Posterior vena cava (tissue), 2 donors: ENCODE measurements at regions not wholly inside any gene's neighbourhood (a gene's known extent, or its start where the extent isn't known, plus 50 kb on each side); places are given as distances from the start of the nearest gene placed in this dataset.
"Not testable (repeated sequence)": the region's sequence is repeated elsewhere in the genome, so short reads cannot be mapped to it uniquely, and the experiment has no call there.

Experiments
- DNase-seq: peaks from one replicate; pipeline ENCODE4 v3.0.0-alpha.2; 2020; ENCODE audit warnings: low spot score
- intact Hi-C, 2 donors: fragments of 100-400 bp; cut with DNase I; formaldehyde crosslinking; loops; one replicate each; pipeline versions ENCODE4 v1.14.1 to v1.14.2; 2022 to 2023
- donor health status: DM: yes; HTN: yes; CAD: no.
- donor health status: DM: yes; HTN: yes; CAD: no.

DNA sequence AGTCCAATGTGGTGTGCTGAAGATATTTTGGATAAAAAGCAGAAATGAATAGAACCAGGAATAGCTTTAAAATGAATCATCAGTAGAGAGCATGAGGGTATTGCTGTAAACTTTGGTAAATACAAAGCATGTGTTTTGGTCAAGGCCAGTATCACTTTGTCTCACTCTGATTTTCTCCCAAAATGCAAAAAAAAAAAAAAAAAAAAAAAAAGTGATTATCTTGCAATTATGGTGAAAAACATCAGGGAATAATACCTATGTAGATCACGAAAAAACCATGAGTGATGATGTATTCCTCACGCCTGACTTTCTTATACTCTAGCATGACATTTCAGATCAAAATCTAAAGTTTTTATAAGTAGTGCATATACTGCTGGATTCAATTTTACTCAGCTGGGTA, 897.9 kb upstream of the FAT3 start:
- no peak for DNase-seq
- intact Hi-C loops: no loop called here

GRCh38 chr11:91326280-91326679, 898.3 kb upstream of the FAT3 start:
- no peak for DNase-seq
- intact Hi-C loops: no loop called here

- no peak for DNase-seq
- intact Hi-C loops: no loop called here
Measured at GRCh38 chr11:91314521-91314920, 910.1 kb upstream of the FAT3 start.

DNA sequence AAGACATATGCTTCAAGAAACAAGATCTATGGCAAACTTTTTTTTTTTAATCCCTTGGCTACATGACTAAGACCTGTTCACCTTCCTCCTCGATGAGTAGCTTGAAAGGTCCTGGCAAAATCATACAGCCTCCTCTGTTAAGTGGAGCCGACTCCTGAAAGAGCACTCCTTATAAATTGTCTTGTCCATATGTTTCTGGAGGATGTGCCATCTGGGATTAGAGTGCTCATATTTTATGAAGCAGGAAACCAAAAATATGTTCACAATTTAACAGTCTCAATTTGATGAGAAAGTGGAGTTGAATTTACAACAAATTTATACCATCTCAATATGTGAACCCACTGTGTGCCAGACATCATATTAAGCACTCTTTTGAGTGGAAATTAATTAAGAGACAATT, 912.1 kb upstream of the FAT3 start:
- DNase-seq: no peak
- intact Hi-C loops: no loop called here

- intact Hi-C loops: no loop called here
Measured at GRCh38 chr11:91310085-91310484, 914.5 kb upstream of the FAT3 start.

DNA sequence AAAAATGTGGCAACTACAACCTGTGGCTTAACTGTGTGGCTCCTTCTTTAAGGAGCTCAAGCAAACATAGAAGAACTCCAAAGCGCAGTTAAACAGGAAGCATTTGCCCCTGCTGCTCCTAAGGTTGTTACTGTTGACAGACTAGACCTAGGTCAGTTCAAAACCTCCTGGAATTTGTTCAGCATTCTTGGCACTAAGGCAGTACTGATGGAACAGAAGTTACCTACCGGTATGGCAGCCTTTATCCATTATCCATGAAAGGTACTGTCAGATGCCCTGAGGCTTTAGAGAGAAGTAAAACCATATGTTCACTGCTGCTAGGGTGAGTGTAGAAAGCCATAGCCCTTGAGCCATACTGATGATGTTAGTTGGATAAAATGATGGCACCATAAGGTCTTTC, 916.5 kb upstream of the FAT3 start:
- DNase-seq: no peak
- intact Hi-C loops: no loop called here

More at GRCh38 chr11:91310085-91310484, 914.5 kb upstream of the FAT3 start:
- no peak for DNase-seq

DNA sequence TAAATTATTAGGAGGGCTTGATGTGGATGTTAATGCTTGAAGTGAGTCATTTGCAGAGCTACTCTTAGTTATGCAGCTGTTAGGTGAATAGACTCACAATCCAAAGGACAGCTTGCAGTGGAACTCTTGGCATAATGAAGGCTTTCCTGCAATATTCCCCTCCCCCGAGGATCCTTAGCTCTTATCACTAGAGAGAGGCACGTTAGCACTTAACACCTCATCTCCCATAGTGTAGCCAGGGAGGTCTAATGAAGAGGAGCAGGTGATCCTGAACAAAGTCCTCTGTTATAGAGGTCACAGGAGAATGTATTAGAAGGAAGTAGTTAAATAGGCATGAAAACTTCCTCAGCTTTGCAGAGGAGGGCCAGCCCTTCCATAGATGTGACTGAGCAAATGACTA, 919.2 kb upstream of the FAT3 start:
- intact Hi-C loops: no loop called here
- no peak for DNase-seq

DNA sequence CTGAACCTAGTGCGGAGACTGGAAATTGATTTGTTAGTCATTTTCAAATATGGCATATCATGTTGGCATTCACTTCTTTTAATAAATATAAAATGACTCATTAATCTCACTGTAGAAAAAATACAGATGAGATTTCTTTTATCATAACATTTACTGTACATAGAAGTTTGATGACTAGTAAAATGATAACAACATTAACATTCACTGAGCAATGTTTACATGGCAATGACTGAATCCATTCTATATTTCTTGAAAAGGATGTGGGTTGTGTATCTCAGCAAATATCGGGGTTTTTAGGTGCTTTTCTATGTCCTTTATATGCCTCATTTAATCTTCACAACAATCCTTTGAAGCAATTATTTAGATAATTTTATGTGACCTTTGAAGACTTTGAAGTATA, 920.9 kb upstream of the FAT3 start:
- intact Hi-C loops: no loop called here
- DNase-seq: no peak

DNA sequence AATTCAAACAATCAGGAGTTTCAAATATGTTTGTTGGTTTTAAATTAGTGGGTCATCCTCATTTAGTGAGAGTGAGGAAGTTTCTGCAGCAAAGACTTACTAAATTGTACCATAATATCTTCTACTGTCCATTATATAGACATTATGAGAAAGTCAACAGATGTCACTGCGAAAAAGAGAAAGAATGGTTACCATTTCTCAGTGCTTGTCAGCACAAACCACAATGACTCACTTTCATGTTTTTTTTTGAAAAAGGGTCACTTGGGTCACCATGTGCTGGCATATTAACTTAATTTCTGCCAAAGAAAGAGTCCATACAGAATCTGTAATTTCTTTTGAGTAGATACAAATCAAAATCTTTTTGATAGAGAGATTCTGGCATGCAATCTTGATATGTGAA, 924.6 kb upstream of the FAT3 start:
- no peak for DNase-seq
- intact Hi-C loops: no loop called here

DNA sequence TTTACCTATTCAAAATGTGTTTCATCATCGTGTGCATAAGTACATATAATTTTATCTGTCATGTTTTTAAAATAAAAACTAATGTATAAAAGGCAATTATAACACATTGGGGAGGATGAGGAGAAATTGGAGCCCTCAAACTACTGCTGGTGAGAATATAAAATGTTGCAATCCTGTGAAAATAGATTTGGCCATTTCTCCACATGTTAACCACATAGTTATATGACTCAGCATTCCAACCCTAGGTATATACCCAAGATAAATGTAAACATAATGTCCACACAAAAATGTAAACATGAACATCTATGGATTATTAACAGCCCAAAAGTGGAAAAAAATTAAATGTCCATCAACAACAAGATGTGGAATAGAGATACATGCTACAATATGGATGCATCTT, 928.0 kb upstream of the FAT3 start:
- intact Hi-C loops: no loop called here
- DNase-seq: no peak

GRCh38 chr11:91295591-91295990, 929.0 kb upstream of the FAT3 start:
- no peak for DNase-seq
- intact Hi-C loops: no loop called here

GRCh38 chr11:91293119-91293518, 931.5 kb upstream of the FAT3 start:
- DNase-seq: no peak
- intact Hi-C loops: no loop called here

- intact Hi-C loops: no loop called here
- no peak for DNase-seq
Measured at GRCh38 chr11:91272089-91272488, 952.5 kb upstream of the FAT3 start.

GRCh38 chr11:91268512-91269295, 955.9 kb upstream of the FAT3 start:
- intact Hi-C loops, DNase-seq: not testable (repeated sequence)

DNA sequence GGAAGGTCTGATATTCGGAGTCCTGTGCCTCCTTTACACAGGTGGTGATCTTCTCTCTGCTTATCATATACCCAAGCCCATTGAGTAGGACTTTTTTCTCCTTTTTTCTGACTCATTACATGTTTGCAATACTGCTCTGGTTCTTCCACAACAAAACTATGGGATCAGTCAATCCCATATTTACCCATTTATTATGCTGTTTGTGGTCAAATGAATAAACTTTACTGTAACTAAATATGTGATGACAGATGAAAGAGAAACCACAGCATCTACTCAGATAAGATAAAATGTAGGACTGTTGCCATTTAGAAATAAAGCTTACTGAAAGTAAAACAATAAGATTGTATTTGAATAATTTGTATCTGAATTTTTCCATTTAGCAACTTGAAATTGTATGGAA, 958.7 kb upstream of the FAT3 start:
- no peak for DNase-seq
- intact Hi-C loops: no loop called here

DNA sequence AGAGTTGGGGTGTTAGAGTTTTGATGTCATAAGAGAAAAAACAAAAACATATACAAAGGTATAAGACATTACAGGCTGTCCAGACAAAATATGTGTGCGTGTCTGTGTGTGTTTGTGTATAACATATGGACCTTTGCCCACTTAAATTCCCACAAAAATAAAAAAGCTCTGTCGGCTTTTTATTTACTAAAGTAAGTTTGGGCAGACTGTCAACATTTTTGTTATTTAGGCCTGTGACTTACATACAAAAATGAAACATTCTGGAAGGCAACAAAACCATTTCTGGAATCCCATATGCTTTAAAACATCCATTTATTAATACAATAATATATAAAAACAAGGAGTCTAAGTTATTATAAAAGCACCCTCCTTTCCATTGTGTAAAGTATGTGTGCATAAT, 960.1 kb upstream of the FAT3 start:
- intact Hi-C loops: no loop called here
- DNase-seq: no peak

GRCh38 chr11:91263496-91264365, 960.9 kb upstream of the FAT3 start:
- intact Hi-C loops: no loop called here
- DNase-seq: no peak

GRCh38 chr11:91261513-91261912, 963.1 kb upstream of the FAT3 start:
- DNase-seq: no peak
- intact Hi-C loops: no loop called here

DNA sequence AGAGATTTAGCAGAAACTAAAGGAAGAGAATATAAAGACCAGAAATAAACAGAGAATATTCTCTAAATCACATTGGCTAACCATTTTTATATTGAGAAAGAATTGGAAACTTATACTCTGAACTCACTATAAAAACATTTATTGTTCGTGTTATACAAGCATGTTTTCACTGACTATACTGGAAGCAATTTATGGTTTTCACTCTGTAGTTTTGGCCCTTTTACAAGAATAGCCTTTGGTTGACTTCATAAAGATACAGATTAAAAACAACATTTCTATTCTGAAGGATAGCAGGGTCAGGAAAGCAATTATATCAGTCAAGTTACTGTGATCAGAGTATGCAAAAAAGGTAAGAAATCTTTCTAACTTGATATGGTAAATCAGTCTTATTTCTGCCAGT, 965.7 kb upstream of the FAT3 start:
- no peak for DNase-seq
- intact Hi-C loops: no loop called here

DNA sequence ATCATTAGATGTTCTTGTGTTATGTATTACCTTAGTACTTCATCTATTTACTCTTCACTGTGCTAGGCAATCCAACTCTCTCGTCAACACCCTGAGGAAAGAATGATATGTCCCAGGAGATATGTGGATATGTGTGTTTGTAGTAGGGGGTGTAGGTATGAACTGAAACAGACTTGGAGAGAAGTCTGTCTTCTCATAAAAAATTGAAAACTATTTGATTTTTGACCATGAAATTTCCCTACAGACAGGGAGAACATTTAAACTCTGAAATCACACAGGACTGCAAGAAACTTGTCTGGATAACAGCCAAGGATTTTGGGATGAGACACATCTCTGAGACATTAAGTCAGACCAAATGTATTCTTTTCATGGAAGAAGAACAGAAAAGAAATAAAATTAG, 967.0 kb upstream of the FAT3 start:
- intact Hi-C loops: no loop called here
- DNase-seq: no peak
